Astrocyte (in vitro differentiated cells and primary cell): ENCODE measurements at regions not wholly inside any gene's neighbourhood (a gene's known extent, or its start where the extent isn't known, plus 50 kb on each side); places are given as distances from the start of the nearest gene placed in this dataset.
"Not testable (repeated sequence)": the region's sequence is repeated elsewhere in the genome, so short reads cannot be mapped to it uniquely, and the experiment has no call there.

Source experiments
- DNase-seq: peaks from one replicate; pipeline ENCODE4 v3.0.0-alpha.2; 2010; ENCODE audit warnings: low read depth
- FAIRE-seq: peaks from 2 replicates; lab custom pipeline; 2011; peaks lifted over from hg19 to GRCh38; lab: Jason Lieb, UNC
- H2AFZ ChIP-seq: 2 replicates; pipeline ENCODE4 v1.6.0; 2012; ENCODE audit warnings: low read depth, low read length, inconsistent platforms
- H3K27ac ChIP-seq: 2 replicates; pipeline ENCODE4 v1.5.1; 2011; ENCODE audit warnings: low read depth, low read length, inconsistent platforms
- H3K27me3 ChIP-seq: 2 replicates; pipeline ENCODE4 v1.6.0; 2011; ENCODE audit warnings: low read length, inconsistent platforms; ENCODE audit not compliant: insufficient read depth
- H3K36me3 ChIP-seq: 2 replicates; pipeline ENCODE4 v1.5.1; 2011; ENCODE audit warnings: low read length, inconsistent platforms; ENCODE audit not compliant: insufficient read depth
- H3K4me1 ChIP-seq: 2 replicates; pipeline ENCODE4 v1.5.1; 2011; ENCODE audit warnings: low read length, inconsistent platforms; ENCODE audit not compliant: insufficient read depth
- H3K4me2 ChIP-seq: 2 replicates; pipeline ENCODE4 v1.6.0; 2012; ENCODE audit warnings: low read length, inconsistent platforms
- H3K4me3 ChIP-seq: 2 replicates; pipeline ENCODE4 v1.5.1; 2011; ENCODE audit warnings: low read depth, mild to moderate bottlenecking, low read length, inconsistent platforms; ENCODE audit not compliant: insufficient read depth
- H3K79me2 ChIP-seq: 2 replicates; pipeline ENCODE4 v1.6.0; 2012; ENCODE audit warnings: mild to moderate bottlenecking, low read length, inconsistent platforms; ENCODE audit not compliant: insufficient read depth
- H3K9ac ChIP-seq: 2 replicates; pipeline ENCODE4 v1.6.0; 2012; ENCODE audit warnings: mild to moderate bottlenecking, low read length, inconsistent platforms
- H3K9me3 ChIP-seq: 2 replicates; pipeline ENCODE4 v1.5.1; 2012; ENCODE audit warnings: low read depth, mild to moderate bottlenecking, low read length, inconsistent platforms; ENCODE audit not compliant: insufficient read depth
- H4K20me1 ChIP-seq: 2 replicates; pipeline ENCODE4 v1.6.0; 2012; ENCODE audit warnings: low read length, inconsistent platforms; ENCODE audit not compliant: insufficient read depth
- H3K27ac Mint-ChIP-seq: one replicate; pipeline ENCODE4 v1.8.0; 2021; ENCODE audit warnings: mild to moderate bottlenecking, mixed read lengths; ENCODE audit not compliant: unreplicated experiment
- H3K27me3 Mint-ChIP-seq: one replicate; pipeline ENCODE4 v1.8.0; 2021; ENCODE audit warnings: low read depth, mixed read lengths; ENCODE audit not compliant: unreplicated experiment
- H3K36me3 Mint-ChIP-seq: one replicate; pipeline ENCODE4 v1.8.0; 2021; ENCODE audit warnings: low read depth, mixed read lengths; ENCODE audit not compliant: unreplicated experiment
- H3K4me1 Mint-ChIP-seq: one replicate; pipeline ENCODE4 v1.8.0; 2021; ENCODE audit warnings: low read depth, mixed read lengths; ENCODE audit not compliant: unreplicated experiment
- H3K4me3 Mint-ChIP-seq: one replicate; pipeline ENCODE4 v1.8.0; 2021; ENCODE audit warnings: mild to moderate bottlenecking, moderate library complexity, mixed read lengths; ENCODE audit not compliant: unreplicated experiment
- H3K9me3 Mint-ChIP-seq: one replicate; pipeline ENCODE4 v1.8.0; 2021; ENCODE audit warnings: mild to moderate bottlenecking, mixed read lengths; ENCODE audit not compliant: unreplicated experiment
- EZH2 ChIP-seq: IDR thresholded peaks from 2 replicates; pipeline ENCODE4 v1.6.1; 2012; ENCODE audit warnings: mild to moderate bottlenecking, low read length, inconsistent platforms; ENCODE audit not compliant: insufficient read depth
- TF ChIP-seq, protein P1 (sequence below): IDR thresholded peaks from 2 replicates; pipeline ENCODE4 v1.5.1; 2011; ENCODE audit warnings: low read depth, mild to moderate bottlenecking, inconsistent platforms, low read length, moderate library complexity; ENCODE audit not compliant: insufficient read depth

DNA sequence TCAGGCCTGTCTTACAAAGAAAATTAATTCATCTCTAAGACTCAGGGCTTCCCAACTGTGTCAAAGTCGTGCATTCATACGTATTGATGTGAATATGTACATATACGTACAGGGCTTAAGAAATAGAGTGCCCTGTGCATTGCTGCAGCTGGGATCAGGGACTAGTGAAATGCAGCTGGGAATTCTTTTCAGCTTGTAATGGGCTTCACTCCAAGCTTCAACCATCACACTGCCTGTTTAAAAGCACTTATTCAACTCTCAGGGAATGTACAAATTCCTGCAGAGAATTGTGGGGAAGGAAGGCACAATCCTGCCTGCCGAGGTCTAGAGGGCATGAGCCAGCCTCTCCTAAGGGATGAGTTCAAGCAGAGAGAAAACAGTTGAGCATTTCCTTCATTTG, 59.6 kb upstream of the MAN2A1 start:
- Histone ChIP-seq H2AFZ (peak overlapping the region; percentile 54), H3K27ac (no peak overlapping the region)
- H3K27ac Mint-ChIP-seq: no peak overlapping the region

DNA sequence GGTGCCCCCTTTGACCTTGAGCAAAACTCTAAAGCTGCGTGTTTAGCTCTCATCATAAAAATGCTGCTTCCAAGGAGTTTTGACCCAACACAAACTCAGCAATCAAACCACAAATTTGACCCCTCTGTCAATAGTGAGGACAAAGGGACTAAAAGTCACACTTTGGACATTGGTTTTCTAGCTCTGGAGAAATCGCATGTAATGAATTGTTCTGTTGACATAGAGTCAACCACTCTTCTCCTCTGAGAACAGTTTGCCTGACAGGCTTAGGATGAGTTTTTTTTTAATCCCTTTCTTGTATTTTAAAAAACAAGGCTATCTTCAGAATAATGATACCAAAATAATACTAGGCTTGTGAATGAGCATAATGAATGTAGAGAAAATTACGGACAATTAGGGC, 61.1 kb upstream of the MAN2A1 start:
- Histone ChIP-seq H3K27ac (no peak overlapping the region), H3K4me3 (no peak overlapping the region), H2AFZ (no peak overlapping the region), H3K9me3 (no peaks in the 10 kb centered on the region), H3K4me1 (no peaks in the 10 kb centered on the region), H3K27me3 (no peaks in the 10 kb centered on the region), H3K4me2 (no peak overlapping the region), H3K36me3 (no peaks in the 10 kb centered on the region), H3K9ac (no peak overlapping the region), H4K20me1 (no peaks in the 10 kb centered on the region), H3K79me2 (no peaks in the 10 kb centered on the region)
- Mint-ChIP-seq H3K36me3 (no peaks in the 10 kb centered on the region), H3K4me3 (no peak overlapping the region), H3K27me3 (no peaks in the 10 kb centered on the region), H3K9me3 (peaks cover 7% of the 10 kb centered on the region), H3K27ac (no peak overlapping the region), H3K4me1 (peaks cover 6% of the 10 kb centered on the region)
- TF ChIP-seq, protein P1, sequence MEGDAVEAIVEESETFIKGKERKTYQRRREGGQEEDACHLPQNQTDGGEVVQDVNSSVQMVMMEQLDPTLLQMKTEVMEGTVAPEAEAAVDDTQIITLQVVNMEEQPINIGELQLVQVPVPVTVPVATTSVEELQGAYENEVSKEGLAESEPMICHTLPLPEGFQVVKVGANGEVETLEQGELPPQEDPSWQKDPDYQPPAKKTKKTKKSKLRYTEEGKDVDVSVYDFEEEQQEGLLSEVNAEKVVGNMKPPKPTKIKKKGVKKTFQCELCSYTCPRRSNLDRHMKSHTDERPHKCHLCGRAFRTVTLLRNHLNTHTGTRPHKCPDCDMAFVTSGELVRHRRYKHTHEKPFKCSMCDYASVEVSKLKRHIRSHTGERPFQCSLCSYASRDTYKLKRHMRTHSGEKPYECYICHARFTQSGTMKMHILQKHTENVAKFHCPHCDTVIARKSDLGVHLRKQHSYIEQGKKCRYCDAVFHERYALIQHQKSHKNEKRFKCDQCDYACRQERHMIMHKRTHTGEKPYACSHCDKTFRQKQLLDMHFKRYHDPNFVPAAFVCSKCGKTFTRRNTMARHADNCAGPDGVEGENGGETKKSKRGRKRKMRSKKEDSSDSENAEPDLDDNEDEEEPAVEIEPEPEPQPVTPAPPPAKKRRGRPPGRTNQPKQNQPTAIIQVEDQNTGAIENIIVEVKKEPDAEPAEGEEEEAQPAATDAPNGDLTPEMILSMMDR: no peak
- no peak for TF ChIP-seq EZH2
- no peak for DNase-seq
- no peak for FAIRE-seq

More for the DNA sequence above, 59.6 kb upstream of the MAN2A1 start:
- TF ChIP-seq EZH2: no peak
- TF ChIP-seq, protein P1: no peak
- Mint-ChIP-seq H3K36me3 (no peaks in the 10 kb centered on the region), H3K4me3 (no peak overlapping the region), H3K9me3 (peaks cover 9% of the 10 kb centered on the region), H3K4me1 (peaks cover 6% of the 10 kb centered on the region), H3K27me3 (no peaks in the 10 kb centered on the region)
- H3K27me3 ChIP-seq: no peaks in the 10 kb centered on the region
- DNase-seq (peak; percentile 29), FAIRE-seq (no peak)
- no peaks in the 10 kb centered on the region for H3K4me1 ChIP-seq
- H3K36me3 ChIP-seq: no peaks in the 10 kb centered on the region
- H3K4me3 ChIP-seq: no peak overlapping the region
- no peak overlapping the region for H3K4me2 ChIP-seq
- no peaks in the 10 kb centered on the region for H4K20me1 ChIP-seq
- no peak overlapping the region for H3K9ac ChIP-seq
- no peaks in the 10 kb centered on the region for H3K9me3 ChIP-seq
- no peaks in the 10 kb centered on the region for H3K79me2 ChIP-seq

- not testable (repeated sequence) for H3K27ac ChIP-seq, H3K4me3 Mint-ChIP-seq, H3K79me2 ChIP-seq, H3K4me1 Mint-ChIP-seq, H3K9me3 Mint-ChIP-seq, H2AFZ ChIP-seq, H3K27ac Mint-ChIP-seq, H3K4me3 ChIP-seq, H3K9ac ChIP-seq, H4K20me1 ChIP-seq, H3K36me3 Mint-ChIP-seq, DNase-seq, FAIRE-seq, H3K4me2 ChIP-seq, H3K27me3 ChIP-seq, H3K4me1 ChIP-seq, H3K36me3 ChIP-seq, H3K9me3 ChIP-seq, H3K27me3 Mint-ChIP-seq
Observed at GRCh38 chr5:109621266-109621665, 68.5 kb upstream of the MAN2A1 start.
